Subcutaneous abdominal adipose tissue (tissue), 5 donors: ENCODE measurements at regions not wholly inside any gene's neighbourhood (a gene's known extent, or its start where the extent isn't known, plus 50 kb on each side); places are given as distances from the start of the nearest gene placed in this dataset.
"Not testable (repeated sequence)": the region's sequence is repeated elsewhere in the genome, so short reads cannot be mapped to it uniquely, and the experiment has no call there.

Experiments
- H3K27ac ChIP-seq: one replicate; pipeline ENCODE4 v1.7.0; 2013; ENCODE audit warnings: low read depth, mild to moderate bottlenecking, inconsistent platforms, low read length, moderate library complexity
- H3K27me3 ChIP-seq, 5 donors: one replicate each; pipeline ENCODE4 v1.7.0; 2013; ENCODE audit warnings: low read length in 5 of 5, inconsistent platforms in 1 of 5; ENCODE audit not compliant: control insufficient read depth in 5 of 5, insufficient read depth in 4 of 5
- H3K36me3 ChIP-seq, 5 donors: one replicate each; pipeline ENCODE4 v1.7.0; 2013; ENCODE audit warnings: low read length in 5 of 5; ENCODE audit not compliant: control insufficient read depth in 5 of 5, insufficient read depth in 5 of 5
- H3K4me1 ChIP-seq, 5 donors: one replicate each; pipeline ENCODE4 v1.7.0; 2013; ENCODE audit warnings: low read length in 5 of 5, mild to moderate bottlenecking in 3 of 5, moderate library complexity in 1 of 5; ENCODE audit not compliant: control insufficient read depth in 5 of 5, insufficient read depth in 5 of 5
- H3K4me3 ChIP-seq, 5 donors: one replicate each; pipeline ENCODE4 v1.7.0; 2013; ENCODE audit warnings: low read length in 5 of 5, low read depth in 1 of 5
- H3K9ac ChIP-seq, 5 donors: one replicate each; pipeline ENCODE4 v1.7.0; 2013; ENCODE audit warnings: low read length in 5 of 5, mild to moderate bottlenecking in 4 of 5, moderate library complexity in 3 of 5
- H3K9me3 ChIP-seq, 5 donors: one replicate each; pipeline ENCODE4 v1.7.0; 2013; ENCODE audit warnings: low read length in 5 of 5; ENCODE audit not compliant: control insufficient read depth in 5 of 5
- donor health status: healthy.
- donor health status: healthy.
- donor health status: healthy.
- donor health status: healthy.
- donor health status: healthy.

DNA sequence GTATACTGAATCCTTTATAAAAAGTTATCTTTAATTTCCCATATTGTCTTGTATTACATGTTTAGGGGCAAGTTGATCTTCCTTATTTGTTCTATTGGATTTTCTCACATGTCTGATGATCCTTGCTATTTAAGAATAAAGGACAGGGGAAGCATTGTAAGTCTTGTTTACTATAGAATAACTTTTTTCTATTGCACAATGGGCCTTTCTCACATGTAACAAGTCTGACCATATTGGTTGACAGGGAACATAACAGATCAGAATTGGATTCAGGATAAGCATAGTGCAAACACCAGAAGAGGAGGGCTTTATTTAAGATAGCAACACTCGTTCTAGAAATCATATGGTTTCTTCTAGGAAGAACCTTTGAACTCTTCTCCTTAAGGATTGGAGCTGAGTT is 257.9 kb upstream of the RBMS3 start:
- Histone ChIP-seq H3K4me1 (no peaks in the 10 kb centered on the region), H3K4me3 (no peak overlapping the region), H3K9ac (no peak overlapping the region), H3K27ac (no peak overlapping the region), H3K36me3 (no peaks in the 10 kb centered on the region), H3K27me3 (no peaks in the 10 kb centered on the region), H3K9me3 (no peaks in the 10 kb centered on the region)

- H3K27ac ChIP-seq: no peak overlapping the region
- no peak overlapping the region for H3K9ac ChIP-seq
- no peaks in the 10 kb centered on the region for H3K9me3 ChIP-seq
- no peaks in the 10 kb centered on the region for H3K36me3 ChIP-seq
- H3K4me3 ChIP-seq: no peak overlapping the region
- no peaks in the 10 kb centered on the region for H3K27me3 ChIP-seq
- no peaks in the 10 kb centered on the region for H3K4me1 ChIP-seq
These were observed 254.6 kb upstream of the RBMS3 start for GRCh38 chr3:29026286-29026685.

DNA sequence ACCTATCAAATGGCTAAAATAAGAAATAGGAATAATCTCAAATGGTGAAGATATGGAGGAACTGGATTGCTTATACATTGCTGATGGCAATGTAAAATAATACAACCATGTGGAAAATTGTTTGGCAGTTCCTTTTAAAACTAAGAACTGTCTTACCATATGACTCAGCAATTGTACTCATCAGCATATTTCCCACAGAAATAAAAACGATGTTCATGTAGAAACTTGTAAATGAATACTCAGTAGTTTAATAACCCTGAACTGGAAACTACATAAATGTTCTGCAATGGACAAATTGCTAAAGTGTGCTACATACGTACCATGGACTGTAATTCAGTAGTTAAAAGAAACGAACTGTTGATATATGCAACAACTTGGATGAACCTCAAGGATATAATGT is 253.9 kb upstream of the RBMS3 start:
- Histone ChIP-seq H3K4me1 (no peaks in the 10 kb centered on the region), H3K36me3 (no peaks in the 10 kb centered on the region), H3K27ac (no peak overlapping the region), H3K9me3 (no peaks in the 10 kb centered on the region), H3K9ac (no peak overlapping the region), H3K4me3 (no peak overlapping the region), H3K27me3 (no peaks in the 10 kb centered on the region)

DNA sequence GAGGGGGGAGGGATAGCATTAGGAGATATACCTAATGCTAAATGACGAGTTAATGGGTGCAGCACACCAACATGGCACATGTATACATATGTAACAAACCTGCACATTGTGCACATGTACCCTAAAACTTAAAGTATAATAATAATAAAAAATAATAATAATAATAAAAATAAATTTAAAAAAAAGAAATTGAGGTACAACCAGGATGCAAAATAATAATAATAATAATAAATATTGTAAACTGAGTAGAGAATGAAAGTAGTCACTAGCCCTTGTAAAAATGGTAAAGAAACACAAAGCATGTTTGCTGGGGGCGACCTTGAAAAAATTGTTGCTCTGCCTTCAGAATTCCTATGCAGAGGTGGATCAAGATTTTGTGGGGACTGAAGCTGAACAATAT is 249.7 kb upstream of the RBMS3 start:
- not testable (repeated sequence) for H3K36me3 ChIP-seq, H3K4me3 ChIP-seq, H3K9me3 ChIP-seq, H3K27me3 ChIP-seq, H3K9ac ChIP-seq, H3K4me1 ChIP-seq, H3K27ac ChIP-seq

- H3K4me1 ChIP-seq: no peaks in the 10 kb centered on the region
- no peak overlapping the region for H3K9ac ChIP-seq
- H3K9me3 ChIP-seq: no peaks in the 10 kb centered on the region
- H3K27ac ChIP-seq: no peak overlapping the region
- H3K4me3 ChIP-seq: no peak overlapping the region
- no peaks in the 10 kb centered on the region for H3K36me3 ChIP-seq
- H3K27me3 ChIP-seq: no peaks in the 10 kb centered on the region
These were observed 247.4 kb upstream of the RBMS3 start for GRCh38 chr3:29033511-29033910.

- H3K9ac ChIP-seq: no peak overlapping the region
- H3K27ac ChIP-seq: no peak overlapping the region
- H3K4me3 ChIP-seq: no peak overlapping the region
- H3K27me3 ChIP-seq: no peaks in the 10 kb centered on the region
- no peaks in the 10 kb centered on the region for H3K9me3 ChIP-seq
- no peaks in the 10 kb centered on the region for H3K4me1 ChIP-seq
- H3K36me3 ChIP-seq: no peaks in the 10 kb centered on the region
These were observed 230.7 kb upstream of the RBMS3 start for GRCh38 chr3:29050155-29050554.

- no peak overlapping the region for H3K27ac ChIP-seq
- no peak overlapping the region for H3K9ac ChIP-seq
- no peaks in the 10 kb centered on the region for H3K27me3 ChIP-seq
- H3K4me1 ChIP-seq: no peaks in the 10 kb centered on the region
- no peaks in the 10 kb centered on the region for H3K36me3 ChIP-seq
- no peak overlapping the region for H3K4me3 ChIP-seq
- H3K9me3 ChIP-seq: peaks cover 0 to 8% (median 0%) of the 10 kb centered on the region in 5 donors
These were observed 223.5 kb upstream of the RBMS3 start for GRCh38 chr3:29057326-29057725.

- Histone ChIP-seq H3K27me3 (no peaks in the 10 kb centered on the region), H3K36me3 (no peaks in the 10 kb centered on the region), H3K27ac (no peak overlapping the region), H3K9me3 (no peaks in the 10 kb centered on the region), H3K4me3 (no peak overlapping the region), H3K9ac (no peak overlapping the region), H3K4me1 (peaks cover 0 to 7% (median 4%) of the 10 kb centered on the region in 5 donors)
These were observed 216.8 kb upstream of the RBMS3 start for GRCh38 chr3:29064085-29064484.

GRCh38 chr3:29065211-29065785 is 215.6 kb upstream of the RBMS3 start:
- Histone ChIP-seq H3K27me3 (no peaks in the 10 kb centered on the region), H3K9ac (no peak overlapping the region), H3K4me3 (no peak overlapping the region), H3K4me1 (peaks cover 0 to 7% (median 4%) of the 10 kb centered on the region in 5 donors), H3K9me3 (no peaks in the 10 kb centered on the region), H3K27ac (no peak overlapping the region), H3K36me3 (no peaks in the 10 kb centered on the region)

DNA sequence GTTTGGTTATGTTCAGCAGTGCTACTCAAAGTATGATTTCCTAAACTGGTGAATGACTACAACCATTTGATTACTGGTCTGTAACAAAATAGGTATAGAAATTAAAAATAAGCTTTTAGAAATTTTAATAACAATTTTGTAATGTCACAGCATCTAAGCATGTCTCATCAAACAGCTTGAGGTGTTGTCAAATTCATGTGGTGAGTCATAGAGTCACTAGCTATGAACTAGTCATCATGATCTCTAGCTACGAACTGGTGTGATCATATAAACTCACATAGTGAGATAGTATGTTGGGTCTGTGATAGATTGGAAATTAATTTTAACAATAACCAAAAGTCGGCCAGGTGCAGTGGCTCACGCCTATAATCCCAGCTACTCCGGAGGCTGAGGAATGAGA is 213.9 kb upstream of the RBMS3 start:
- H3K36me3 ChIP-seq: no peaks in the 10 kb centered on the region
- peaks cover 0 to 2% (median 0%) of the 10 kb centered on the region in 5 donors for H3K9me3 ChIP-seq
- H3K27me3 ChIP-seq: no peaks in the 10 kb centered on the region
- peaks cover 0 to 7% (median 4%) of the 10 kb centered on the region in 5 donors for H3K4me1 ChIP-seq
- H3K27ac ChIP-seq: no peak overlapping the region
- H3K9ac ChIP-seq: no peak overlapping the region
- H3K4me3 ChIP-seq: no peak overlapping the region
